DMS153 treated with DMSO at 0.1 percent for 48 hours (cell line): ENCODE measurements at regions not wholly inside any gene's neighbourhood (a gene's known extent, or its start where the extent isn't known, plus 50 kb on each side); places are given as distances from the start of the nearest gene placed in this dataset.
A peak's percentile ranks its signal among the peaks of the same experiment; 100 is the strongest.
"Not testable (repeated sequence)": the region's sequence is repeated elsewhere in the genome, so short reads cannot be mapped to it uniquely, and the experiment has no call there.

Source experiments
- DNase-seq: peaks from one replicate; lab custom pipeline; 2025; ENCODE audit not compliant: unreplicated experiment; lab: John Stamatoyannopoulos, UW

DNA sequence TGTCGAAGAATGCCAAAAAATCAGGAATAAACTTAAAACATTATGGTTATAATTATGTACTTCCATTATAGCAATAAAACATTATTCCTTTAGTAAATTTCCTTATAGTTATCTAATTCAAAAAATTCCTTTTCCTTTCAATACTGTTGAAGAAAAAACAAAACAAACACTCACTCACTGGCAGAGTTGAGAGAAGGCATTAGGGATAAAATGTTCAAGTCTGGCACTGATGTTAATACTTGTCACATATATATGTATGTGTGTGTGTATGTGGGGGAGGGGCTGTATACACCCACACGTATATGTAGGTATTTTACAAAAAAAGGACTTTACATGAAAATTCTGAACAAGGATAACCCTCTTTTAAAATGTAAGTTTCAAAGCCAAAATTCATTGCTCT lies 150.2 kb upstream of the MEOX2 start:
- no peak for DNase-seq

DNA sequence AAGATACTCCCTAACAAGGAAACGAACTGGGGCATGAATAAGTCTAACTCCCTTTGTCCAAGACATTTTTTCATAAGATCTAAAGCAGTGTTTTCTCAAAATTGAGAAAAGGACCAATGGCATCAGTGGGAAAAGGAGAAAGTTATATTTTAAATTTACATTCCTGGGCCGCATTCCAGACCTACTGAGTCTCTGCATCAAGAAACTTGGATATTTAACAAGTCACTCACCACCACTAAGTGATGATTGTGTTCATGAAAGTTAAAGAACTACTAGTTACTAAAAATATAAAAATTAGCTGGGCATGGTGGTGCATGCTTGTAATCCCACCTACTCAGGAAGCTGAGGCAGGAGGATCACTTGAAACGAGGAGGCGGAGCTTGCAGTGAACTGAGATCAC lies 149.6 kb upstream of the MEOX2 start:
- no peak for DNase-seq

DNA sequence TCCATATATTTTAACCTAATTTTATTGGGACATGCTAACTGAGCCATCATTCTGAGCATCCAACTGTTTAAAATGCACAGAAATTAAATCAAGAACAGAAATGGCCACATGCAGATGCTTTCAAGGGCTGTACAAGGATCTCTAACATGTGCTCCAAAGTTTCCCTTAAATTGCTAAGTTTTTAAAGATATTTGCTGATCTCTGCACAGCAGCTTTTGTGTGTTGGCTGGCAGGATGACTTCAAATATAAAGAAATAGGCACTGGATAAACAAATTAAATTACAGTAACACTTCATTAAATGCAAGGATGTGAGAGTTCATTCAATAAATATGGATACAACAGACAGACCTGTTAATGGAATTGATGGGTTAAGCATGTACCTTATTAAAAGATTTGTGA lies 148.0 kb upstream of the MEOX2 start:
- DNase-seq = no peak

DNA sequence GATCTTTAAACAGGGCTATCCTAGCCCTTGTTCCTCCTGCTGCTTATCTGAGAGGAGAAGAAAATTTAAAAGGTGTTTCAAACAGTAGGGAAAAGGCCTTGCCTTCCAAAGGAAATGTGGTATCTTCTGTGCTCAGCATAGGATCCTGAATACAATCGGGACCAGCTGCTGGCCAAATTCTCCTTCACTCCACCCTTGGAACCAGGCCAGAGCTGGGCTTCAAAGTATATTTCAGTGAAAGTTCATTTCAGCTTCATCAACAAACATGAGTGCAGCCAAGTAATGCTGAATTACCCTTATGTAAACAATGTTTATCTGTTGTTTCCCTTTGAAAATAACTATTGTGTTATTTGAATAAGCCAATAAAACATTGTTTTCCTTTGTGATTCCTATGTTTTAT lies 146.5 kb upstream of the MEOX2 start:
- DNase-seq = peak; percentile 54

DNA sequence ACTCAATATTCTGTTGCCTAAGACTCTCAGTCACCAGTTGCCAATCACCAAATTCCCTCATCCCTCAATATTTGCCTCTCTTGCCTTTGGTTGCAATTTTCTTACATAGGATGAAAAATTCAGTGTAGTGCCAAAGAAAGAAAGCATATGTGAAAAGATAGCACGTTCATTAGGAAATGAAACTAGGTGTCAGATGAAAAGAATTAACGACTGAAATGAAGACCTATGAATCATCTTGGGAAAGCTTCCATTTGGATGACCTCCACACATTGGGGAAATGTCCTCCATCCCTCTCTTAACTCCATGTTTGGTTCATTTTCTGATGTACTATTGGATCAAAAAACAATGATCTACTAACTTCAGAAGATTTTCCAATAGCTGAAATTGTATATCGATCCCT lies 145.1 kb upstream of the MEOX2 start:
- no peak for DNase-seq

DNA sequence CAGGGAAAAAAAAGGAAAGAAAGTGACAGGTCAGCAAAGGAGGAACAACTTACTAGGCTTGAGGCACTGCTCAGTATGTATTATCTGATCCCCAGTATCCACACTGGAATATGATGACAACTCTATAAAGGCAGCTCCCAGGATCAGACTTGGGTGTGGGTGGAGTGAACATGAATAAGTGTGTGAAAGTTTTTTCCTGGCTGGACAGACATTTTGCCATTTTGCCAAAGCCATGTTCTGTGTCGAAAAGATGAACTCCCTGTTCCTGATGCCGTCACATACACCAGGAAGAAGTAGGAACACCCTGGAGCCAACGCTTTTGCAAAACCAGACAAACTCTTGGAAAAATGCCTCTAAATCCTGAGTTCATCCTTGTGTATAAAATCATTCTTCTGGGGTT lies 143.2 kb upstream of the MEOX2 start:
- no peak for DNase-seq

DNA sequence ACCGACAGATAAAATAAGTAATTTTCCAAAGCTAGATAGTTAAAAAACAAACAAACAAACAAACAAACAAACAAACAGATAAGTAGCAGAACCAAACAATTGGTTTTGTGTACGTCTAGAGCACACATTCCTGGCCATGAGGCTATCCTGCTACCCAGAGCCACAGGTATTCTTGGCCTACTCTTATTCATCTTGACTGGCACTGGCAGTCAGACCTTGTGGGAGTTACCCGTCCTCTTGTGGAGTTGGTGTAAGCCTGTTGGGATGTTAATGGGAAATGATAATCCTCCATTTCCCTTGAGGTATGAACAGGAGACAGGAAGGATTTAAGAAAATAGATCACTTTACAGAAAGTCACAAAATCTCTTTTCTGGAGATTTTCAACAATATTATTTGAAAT lies 142.4 kb upstream of the MEOX2 start:
- no peak for DNase-seq

DNA sequence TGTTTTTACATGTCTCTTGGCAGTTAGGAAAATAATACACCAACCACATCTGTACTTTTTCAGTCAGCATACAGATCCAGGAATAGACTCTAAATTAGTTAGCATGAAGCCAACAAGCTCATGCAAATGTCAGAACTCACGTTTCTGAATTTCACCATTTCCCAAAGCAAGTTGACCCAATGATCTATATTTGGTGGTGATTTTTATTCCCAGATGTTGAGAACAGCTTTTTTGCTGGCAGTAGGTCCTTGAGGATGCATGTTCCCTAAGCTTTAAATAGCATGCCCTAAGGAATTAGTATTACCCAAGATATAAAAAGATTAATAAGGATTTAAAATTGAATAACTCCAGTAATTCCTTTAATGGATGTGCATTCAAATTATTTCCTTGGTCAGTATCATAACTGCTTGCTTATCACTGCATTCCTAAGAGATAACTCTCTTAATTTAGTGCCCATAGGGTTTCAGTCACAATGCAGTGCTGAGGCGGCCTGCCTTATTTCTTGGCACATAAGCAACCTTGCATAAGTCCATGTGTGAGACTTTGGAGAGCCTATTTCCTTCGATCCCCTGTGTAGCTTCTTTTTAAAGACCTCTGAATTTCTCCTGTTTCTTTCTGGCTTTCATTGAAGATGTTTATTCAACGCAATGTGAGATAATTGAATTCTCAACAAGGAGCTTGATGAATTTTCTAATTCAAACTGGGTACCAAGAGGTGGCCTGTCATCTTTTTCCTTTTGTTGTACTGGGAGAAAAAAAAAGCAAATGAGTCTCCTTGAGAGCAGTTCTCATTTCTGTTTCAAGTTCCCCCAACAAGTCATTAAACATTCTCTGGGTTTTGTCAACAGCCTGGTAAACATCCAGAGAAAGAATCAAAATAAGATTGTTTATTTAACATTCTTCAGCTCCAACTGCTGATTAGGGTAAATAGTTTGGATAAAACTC lies 135.3 kb upstream of the MEOX2 start:
- no peak for DNase-seq

DNA sequence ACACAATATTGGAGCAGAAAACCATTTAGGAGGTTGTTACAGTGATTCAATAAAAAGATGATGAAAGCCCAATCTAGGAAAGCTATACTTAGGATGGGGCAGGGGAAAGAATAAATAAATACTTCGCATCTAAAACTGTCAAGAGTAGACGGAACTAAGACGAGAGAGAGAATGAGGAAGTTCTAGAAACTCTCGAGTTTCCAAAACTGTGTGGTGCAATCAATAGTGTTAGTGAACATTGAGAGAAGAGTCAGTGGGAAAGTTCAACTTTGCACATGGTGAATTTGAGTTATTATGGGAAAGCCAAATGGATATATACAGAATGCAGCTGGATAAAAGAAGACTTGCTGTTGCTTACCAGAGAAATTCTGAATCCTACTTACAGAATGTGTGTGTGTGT lies 133.8 kb upstream of the MEOX2 start:
- no peak for DNase-seq

DNA sequence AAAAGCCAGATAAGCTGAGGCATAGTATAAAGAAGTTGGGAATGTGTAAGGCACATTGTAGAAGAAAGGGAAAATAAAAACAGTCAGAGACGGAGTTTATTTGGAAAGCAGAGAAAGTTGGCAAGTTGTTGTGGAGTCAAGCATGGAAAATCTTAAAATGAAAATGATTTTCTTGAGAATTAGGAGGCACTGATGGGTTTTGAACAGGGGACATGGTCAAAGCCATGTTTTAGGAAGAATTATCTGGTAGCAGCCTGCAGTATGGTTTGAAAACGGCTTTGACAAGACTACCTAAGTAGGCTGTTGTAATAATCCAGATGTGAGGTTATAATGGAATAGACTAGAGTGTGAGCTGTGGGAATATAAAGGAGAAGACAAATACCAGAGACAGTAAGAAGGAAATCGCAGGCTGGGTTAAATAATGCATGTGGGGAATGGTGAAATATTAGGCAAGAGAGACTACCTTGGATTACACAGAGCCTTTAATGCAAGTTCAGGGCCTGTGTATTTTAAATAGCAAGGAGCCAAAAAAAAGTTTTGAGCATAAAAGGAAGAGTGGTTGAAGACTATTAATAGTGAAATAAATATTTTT lies 130.4 kb upstream of the MEOX2 start:
- DNase-seq = no peak

DNA sequence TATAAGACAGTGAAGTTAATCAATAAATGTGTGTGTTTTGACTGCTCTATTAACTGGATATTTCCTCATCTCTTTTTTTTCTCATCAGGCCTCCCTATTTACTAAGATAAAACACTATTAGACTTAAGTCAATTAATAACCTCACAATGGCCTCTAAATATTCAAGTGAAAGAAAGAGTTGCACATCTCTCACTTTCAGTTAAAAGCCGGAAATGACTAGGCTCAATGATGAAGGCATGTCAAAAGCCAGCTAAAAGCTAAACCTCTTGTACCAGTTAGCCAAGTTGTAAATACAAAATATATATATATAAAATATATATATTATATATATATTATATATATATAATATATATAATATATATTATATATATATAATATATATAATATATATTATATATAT lies 127.0 kb upstream of the MEOX2 start:
- no peak for DNase-seq

DNA sequence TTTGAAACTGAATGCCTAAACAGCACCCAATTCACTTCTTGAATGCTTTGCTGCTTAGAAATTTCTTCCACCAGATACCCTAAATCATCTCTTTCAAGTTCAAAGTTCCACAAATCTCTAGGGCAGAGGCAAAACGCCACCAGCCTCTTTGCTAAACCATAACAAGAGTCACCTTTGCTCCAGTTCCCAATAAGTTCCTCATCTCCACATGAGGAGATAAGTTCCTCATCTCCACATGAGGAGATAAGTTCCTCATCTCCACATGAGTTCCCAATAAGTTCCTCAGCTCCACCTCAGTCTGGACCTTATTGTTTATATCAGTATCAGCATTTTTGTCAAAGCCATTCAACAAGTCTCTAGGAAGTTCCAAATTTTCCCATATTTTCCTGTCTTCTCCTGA lies 123.9 kb upstream of the MEOX2 start:
- not testable (repeated sequence) for DNase-seq

DNA sequence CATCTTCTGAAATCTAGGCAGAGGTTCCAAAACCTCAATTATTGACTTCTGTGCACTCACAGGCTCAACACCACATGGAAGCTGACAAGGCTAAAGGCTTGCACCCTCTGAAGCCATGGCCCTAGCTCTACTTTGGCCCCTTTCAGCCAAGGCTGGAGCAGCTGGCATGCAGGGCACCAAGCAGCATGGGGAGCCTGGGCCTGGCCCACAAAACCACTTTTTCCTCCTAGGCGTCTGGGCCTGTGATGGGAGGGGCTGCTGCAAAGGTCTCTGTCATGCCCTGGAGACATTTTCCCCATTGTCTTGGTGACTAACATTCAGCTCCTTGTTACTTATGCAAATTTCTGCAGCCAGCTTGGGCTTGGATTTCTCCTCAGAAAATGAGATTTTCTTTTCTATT lies 123.5 kb upstream of the MEOX2 start:
- DNase-seq = not testable (repeated sequence)

DNA sequence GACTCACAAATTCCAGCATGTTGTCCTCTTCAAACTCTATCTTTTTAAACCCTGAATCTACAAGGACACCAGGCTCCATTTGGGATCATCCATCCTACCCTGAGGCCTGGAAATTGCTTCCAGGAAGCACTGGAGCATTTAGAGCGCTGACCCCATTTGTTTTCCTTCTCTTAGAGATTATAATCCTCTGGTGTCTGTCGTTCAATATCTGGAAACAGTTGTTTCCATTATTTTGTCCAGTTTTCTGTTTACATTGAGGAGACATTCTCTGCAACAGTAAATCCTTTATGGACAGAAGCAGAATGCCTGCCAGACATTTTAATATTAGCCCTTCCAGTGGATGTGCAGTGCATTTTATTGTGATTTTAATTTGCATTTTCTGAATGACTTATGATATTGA lies 119.4 kb upstream of the MEOX2 start:
- DNase-seq = no peak

DNA sequence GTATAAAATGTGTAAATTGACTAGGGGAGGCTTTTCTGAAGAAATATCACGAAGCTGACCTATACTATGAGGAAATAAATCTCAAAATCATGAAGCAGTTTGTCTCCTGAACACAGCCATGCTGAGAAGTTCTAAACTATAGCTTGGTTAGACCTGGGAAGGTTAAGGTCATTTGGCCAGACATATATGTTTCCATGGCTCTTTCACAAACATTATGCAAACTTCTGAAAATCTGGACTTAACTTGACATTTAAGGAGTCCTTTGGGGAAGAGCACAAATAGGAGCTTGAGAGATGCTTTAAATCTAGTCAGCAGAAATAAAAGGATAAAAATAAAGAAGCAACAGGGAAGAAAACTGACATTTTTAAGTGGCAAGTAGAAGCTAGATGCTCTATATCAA lies 115.9 kb upstream of the MEOX2 start:
- DNase-seq = no peak

DNA sequence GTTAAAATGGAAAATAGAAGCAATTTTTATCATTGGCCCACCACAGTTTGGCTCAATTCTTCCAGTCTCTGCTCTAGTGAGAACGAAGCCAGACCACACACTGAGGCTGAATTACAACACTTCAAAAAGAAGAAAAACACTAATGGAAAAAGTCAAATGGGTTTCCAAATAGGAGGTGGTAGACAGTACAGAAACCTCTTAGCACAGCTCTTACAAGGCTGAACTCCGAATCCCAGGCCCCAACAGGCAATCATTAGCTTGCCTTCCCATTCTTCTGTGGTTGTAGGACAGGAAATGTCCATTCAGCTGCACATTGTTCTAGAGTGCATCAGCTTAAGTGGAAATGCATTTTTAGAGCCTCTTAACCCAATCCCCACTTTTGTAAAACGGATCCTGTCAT lies 115.1 kb upstream of the MEOX2 start:
- DNase-seq = no peak

DNA sequence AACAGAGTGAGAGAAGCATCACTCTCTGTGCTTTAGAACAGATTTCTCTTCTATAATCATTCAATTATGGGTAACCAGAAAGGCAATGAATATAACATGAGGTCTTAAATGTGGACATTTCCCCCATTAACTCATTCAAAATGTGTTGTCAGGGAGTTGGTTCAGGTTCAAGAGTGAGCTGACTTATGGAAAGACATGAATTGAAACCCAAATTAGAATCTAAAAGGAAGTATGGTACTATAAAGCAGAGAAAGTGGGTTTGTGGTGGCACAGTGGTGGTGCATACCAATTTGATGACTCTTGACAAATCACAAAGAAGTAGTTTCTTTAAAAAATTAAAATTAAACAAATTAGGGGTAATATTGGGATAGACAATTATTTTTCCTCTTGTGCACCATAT lies 114.6 kb upstream of the MEOX2 start:
- no peak for DNase-seq

DNA sequence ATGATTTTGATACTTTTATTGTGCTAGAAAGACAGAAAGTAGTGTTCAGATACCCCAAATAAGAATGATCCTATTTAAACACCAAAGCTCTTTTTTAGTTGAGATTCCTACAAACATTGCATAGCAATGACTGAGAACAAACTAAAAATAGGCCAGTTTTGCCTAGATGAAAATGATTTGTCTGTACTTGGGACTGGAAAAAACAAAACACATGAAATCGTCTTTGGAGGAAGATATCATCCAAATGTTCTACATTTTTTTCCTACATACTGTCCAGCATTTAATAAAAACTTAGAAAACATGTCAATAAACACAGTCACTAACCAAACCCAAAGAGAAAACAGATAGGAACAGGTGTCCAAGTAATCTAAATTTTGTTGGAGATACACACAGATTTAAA lies 111.6 kb upstream of the MEOX2 start:
- DNase-seq = no peak

DNA sequence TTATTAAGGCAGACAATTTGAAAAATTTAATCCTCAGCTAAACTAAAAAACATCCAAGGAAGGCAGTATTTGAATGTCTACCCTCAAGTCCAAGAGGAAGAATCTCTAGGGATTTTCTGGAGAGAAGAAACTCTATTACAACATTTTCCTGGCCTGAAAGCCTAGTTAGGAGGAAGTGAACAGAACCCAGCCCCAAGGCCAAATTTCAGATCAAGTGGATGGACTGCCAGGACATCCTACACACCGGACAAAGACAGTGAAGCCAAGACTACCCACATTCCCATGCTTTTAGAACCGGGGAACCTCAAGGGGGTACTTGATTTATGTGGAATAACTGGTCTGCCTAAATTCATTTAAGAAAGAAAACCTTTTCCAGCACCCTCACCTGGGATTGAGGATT lies 108.9 kb upstream of the MEOX2 start:
- DNase-seq = no peak

DNA sequence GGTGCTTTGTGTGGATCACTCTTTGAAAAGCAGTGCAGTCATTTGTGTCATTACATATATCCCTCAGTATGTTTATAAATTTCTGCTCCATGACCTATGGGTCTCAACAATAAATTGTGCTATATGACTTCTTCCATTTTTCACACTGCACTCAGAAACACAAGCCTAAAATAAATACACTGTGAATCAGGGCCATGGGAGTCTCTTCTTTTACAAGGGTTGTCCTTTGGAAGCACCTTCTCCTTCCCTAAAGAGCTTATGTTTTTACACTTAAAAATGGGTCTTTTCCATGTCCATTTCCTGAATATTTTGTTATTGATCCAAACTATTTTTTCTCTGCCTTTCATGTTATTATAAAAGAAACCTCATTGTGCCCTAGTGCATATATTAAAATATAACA lies 108.3 kb upstream of the MEOX2 start:
- no peak for DNase-seq

DNA sequence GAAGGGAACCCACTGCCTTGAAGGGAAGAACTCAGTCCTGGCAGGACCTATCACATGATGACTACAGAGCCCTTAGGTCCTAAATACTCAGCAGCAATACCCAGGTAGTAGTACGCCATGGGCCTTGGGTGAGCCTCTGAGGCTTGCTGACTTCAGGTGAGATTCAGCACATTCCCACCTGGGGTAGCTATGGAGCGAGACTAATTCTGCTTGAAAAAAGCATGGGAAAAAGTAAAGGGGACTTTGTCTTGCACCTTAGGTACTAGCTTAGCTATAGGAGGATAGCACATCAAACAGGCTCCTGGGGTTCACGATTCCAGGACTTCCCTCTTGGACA lies 98.2 kb upstream of the MEOX2 start:
- no peak for DNase-seq

DNA sequence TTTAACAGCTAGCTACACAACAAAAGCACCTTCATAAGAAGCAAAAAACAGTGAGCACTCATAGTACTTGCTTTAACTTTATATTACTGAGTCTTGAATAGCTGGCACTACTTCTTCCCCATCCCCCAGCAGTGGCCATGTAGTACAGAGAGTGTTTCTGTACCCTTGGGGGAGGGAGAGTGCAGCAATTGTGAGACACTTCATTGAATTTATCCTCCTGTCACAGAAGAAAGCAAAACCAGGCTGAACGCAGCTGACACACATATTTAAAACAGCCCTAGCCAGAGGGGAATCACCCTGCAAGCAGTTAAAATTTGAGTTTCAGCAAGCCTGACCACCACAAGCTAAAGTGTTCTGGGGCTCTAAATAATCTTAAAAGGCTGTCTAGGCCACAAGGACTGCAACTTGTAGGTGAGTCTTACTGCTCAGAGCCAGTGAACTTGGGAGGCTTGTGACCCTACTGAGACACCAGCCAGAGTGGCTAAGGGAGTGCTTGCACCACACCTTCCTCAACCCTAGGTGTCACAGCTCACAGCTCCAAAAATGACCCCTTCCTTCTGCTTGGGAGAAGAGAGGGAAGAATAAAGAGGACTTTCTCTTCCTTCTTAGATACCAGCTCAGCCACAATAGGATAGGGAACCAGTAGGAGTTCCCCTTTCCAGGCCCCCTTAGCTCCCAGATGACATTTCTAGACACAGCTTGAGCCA lies 97.7 kb upstream of the MEOX2 start:
- DNase-seq = no peak
